Activated naive CD8-positive, alpha-beta T cell treated with anti-CD3 and anti-CD28 coated beads, Interleukin-2, amount 50 U/mL, for 24 hours (primary cell): ENCODE measurements at regions not wholly inside any gene's neighbourhood (a gene's known extent, or its start where the extent isn't known, plus 50 kb on each side); places are given as distances from the start of the nearest gene placed in this dataset.

Source experiments
- ATAC-seq: fragments of 150-1000 bp; cut with Tn5 transposase; one replicate; pipeline ENCODE4 v1.10.0; 2021
- DNase-seq: peaks from one replicate; pipeline ENCODE4 v3.0.0; 2021
- H3K27ac Mint-ChIP-seq: one replicate; pipeline ENCODE4 v1.8.0; 2021; ENCODE audit warnings: mild to moderate bottlenecking, mixed read lengths
- H3K27me3 Mint-ChIP-seq: one replicate; pipeline ENCODE4 v1.8.0; 2021; ENCODE audit warnings: mixed read lengths
- H3K36me3 Mint-ChIP-seq: one replicate; pipeline ENCODE4 v1.8.0; 2021; ENCODE audit warnings: low read depth, mixed read lengths
- H3K4me1 Mint-ChIP-seq: one replicate; pipeline ENCODE4 v1.8.0; 2021; ENCODE audit warnings: mixed read lengths
- H3K4me3 Mint-ChIP-seq: one replicate; pipeline ENCODE4 v1.8.0; 2021; ENCODE audit warnings: mild to moderate bottlenecking, moderate library complexity, mixed read lengths
- H3K9me3 Mint-ChIP-seq: one replicate; pipeline ENCODE4 v1.8.0; 2021; ENCODE audit warnings: mixed read lengths

GRCh38 chr6:159464816-159465215, 228.2 kb downstream of the SOD2 start:
- DNase-seq = no peak
- H3K4me3 Mint-ChIP-seq = no peak overlapping the region
- H3K9me3 Mint-ChIP-seq = no peaks in the 10 kb centered on the region
- no peaks in the 10 kb centered on the region for H3K36me3 Mint-ChIP-seq
- H3K27ac Mint-ChIP-seq = no peak overlapping the region
- peaks cover 2% of the 10 kb centered on the region for H3K4me1 Mint-ChIP-seq
- H3K27me3 Mint-ChIP-seq = peaks cover 16% of the 10 kb centered on the region
- ATAC-seq = no peak

GRCh38 chr6:159463119-159463829, 229.8 kb downstream of the SOD2 start:
- ATAC-seq (no peak), DNase-seq (no peak)
- Mint-ChIP-seq H3K27ac (no peak overlapping the region), H3K4me1 (peaks cover 2% of the 10 kb centered on the region), H3K36me3 (no peaks in the 10 kb centered on the region), H3K9me3 (no peaks in the 10 kb centered on the region), H3K4me3 (no peak overlapping the region), H3K27me3 (peaks cover 12% of the 10 kb centered on the region)

DNA sequence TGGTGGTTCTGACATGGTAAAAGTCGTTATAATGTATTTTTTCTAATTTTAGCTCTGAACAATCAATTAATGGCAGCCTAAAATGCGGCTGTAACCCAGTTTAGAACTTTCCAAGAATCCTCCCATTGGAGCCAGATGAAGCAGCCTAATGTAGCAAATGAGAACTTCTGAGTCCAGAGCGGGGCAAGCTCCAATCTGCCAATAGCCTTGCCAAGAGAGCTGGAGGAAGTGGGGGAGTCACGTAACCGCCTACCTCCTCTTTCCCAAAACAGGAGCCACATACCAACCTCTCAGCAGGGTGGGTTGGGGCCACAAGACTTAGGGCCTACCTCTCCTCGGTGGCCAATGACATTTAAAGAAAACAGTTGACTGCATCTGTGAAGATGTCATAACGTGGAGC, 230.6 kb downstream of the SOD2 start:
- ATAC-seq (no peak), DNase-seq (no peak)
- no peaks in the 10 kb centered on the region for H3K36me3 Mint-ChIP-seq
- H3K27me3 Mint-ChIP-seq = peaks cover 12% of the 10 kb centered on the region
- peaks cover 2% of the 10 kb centered on the region for H3K4me1 Mint-ChIP-seq
- no peak overlapping the region for H3K4me3 Mint-ChIP-seq
- H3K27ac Mint-ChIP-seq = no peak overlapping the region
- H3K9me3 Mint-ChIP-seq = no peaks in the 10 kb centered on the region

GRCh38 chr6:159461998-159462397, 231.0 kb downstream of the SOD2 start:
- Mint-ChIP-seq H3K27ac (no peak overlapping the region), H3K36me3 (no peaks in the 10 kb centered on the region), H3K27me3 (peaks cover 9% of the 10 kb centered on the region), H3K4me3 (no peak overlapping the region), H3K9me3 (no peaks in the 10 kb centered on the region), H3K4me1 (no peaks in the 10 kb centered on the region)
- ATAC-seq (no peak), DNase-seq (no peak)

- H3K4me1 Mint-ChIP-seq = no peaks in the 10 kb centered on the region
- peaks cover 5% of the 10 kb centered on the region for H3K27me3 Mint-ChIP-seq
- no peaks in the 10 kb centered on the region for H3K36me3 Mint-ChIP-seq
- H3K27ac Mint-ChIP-seq = no peak overlapping the region
- no peaks in the 10 kb centered on the region for H3K9me3 Mint-ChIP-seq
- ATAC-seq (no peak), DNase-seq (no peak)
- no peak overlapping the region for H3K4me3 Mint-ChIP-seq
Observed at GRCh38 chr6:159461266-159461665, 231.8 kb downstream of the SOD2 start.

DNA sequence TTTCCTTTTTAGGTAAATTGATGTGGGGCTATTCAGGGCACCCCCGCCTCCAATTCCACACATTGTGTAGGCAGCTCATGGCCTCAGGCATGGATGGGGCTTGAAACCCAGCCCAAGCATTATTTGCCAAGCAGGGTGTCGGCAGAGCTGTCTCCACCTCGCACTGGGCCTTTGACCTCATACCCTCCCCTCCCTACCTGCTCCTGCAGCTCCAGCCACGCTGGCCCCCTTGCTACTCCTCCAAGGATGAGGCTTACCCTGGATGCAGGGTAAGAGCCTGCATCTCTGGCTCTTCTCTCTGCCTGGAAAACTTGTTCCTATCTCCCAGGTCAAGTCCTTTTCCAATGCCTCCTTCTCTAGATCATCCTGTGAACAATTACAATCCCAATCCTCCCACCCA, 232.6 kb downstream of the SOD2 start:
- H3K4me3 Mint-ChIP-seq = no peak overlapping the region
- no peak overlapping the region for H3K27ac Mint-ChIP-seq
- no peaks in the 10 kb centered on the region for H3K9me3 Mint-ChIP-seq
- H3K36me3 Mint-ChIP-seq = no peaks in the 10 kb centered on the region
- ATAC-seq (no peak), DNase-seq (no peak)
- peaks cover 4% of the 10 kb centered on the region for H3K27me3 Mint-ChIP-seq
- H3K4me1 Mint-ChIP-seq = no peaks in the 10 kb centered on the region

- Mint-ChIP-seq H3K4me1 (no peaks in the 10 kb centered on the region), H3K27me3 (peaks cover 2% of the 10 kb centered on the region), H3K9me3 (no peaks in the 10 kb centered on the region), H3K36me3 (no peaks in the 10 kb centered on the region), H3K27ac (no peak overlapping the region), H3K4me3 (no peak overlapping the region)
- ATAC-seq (no peak), DNase-seq (no peak)
Observed at GRCh38 chr6:159456349-159456748, 236.7 kb downstream of the SOD2 start.

GRCh38 chr6:159455700-159456274, 237.3 kb downstream of the SOD2 start:
- Mint-ChIP-seq H3K27ac (no peak overlapping the region), H3K4me3 (no peak overlapping the region), H3K4me1 (no peaks in the 10 kb centered on the region), H3K27me3 (peaks cover 2% of the 10 kb centered on the region), H3K36me3 (no peaks in the 10 kb centered on the region), H3K9me3 (no peaks in the 10 kb centered on the region)
- ATAC-seq (no peak), DNase-seq (no peak)

- no peaks in the 10 kb centered on the region for H3K9me3 Mint-ChIP-seq
- DNase-seq (no peak), ATAC-seq (no peak)
- no peak overlapping the region for H3K27ac Mint-ChIP-seq
- H3K36me3 Mint-ChIP-seq = no peaks in the 10 kb centered on the region
- H3K27me3 Mint-ChIP-seq = peaks cover 8% of the 10 kb centered on the region
- no peak overlapping the region for H3K4me3 Mint-ChIP-seq
- no peaks in the 10 kb centered on the region for H3K4me1 Mint-ChIP-seq
Observed at GRCh38 chr6:159450815-159451465, 242.1 kb downstream of the SOD2 start.

- Mint-ChIP-seq H3K27me3 (peaks cover 15% of the 10 kb centered on the region), H3K4me3 (no peak overlapping the region), H3K9me3 (no peaks in the 10 kb centered on the region), H3K27ac (no peak overlapping the region), H3K4me1 (no peaks in the 10 kb centered on the region), H3K36me3 (no peaks in the 10 kb centered on the region)
- ATAC-seq (no peak), DNase-seq (no peak)
Observed at GRCh38 chr6:159446340-159446739, 246.7 kb downstream of the SOD2 start.

DNA sequence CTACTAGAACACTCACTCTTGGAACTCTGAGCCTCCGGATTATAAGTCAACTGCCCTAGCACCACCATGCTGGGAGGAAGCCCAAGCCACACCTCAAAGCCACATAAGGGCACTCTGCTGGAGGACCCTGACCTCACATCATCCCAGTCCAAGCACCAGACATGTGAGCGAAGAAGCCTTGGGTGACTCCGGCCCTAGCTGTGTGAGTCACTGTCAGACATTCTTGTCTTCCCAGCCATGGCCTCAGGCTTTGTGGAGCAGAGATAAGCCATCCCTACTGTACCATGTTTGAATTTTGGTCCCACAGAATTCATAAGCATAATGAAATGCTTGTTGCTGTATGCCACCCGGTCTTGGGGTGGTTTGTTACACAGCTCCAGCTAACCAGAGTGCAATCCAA, 247.7 kb downstream of the SOD2 start:
- no peaks in the 10 kb centered on the region for H3K36me3 Mint-ChIP-seq
- ATAC-seq (no peak), DNase-seq (no peak)
- H3K9me3 Mint-ChIP-seq = no peaks in the 10 kb centered on the region
- no peak overlapping the region for H3K4me3 Mint-ChIP-seq
- H3K27me3 Mint-ChIP-seq = peaks cover 14% of the 10 kb centered on the region
- no peak overlapping the region for H3K27ac Mint-ChIP-seq
- H3K4me1 Mint-ChIP-seq = no peaks in the 10 kb centered on the region

- Mint-ChIP-seq H3K36me3 (no peaks in the 10 kb centered on the region), H3K27ac (no peak overlapping the region), H3K4me3 (no peak overlapping the region), H3K27me3 (peaks cover 14% of the 10 kb centered on the region), H3K4me1 (no peaks in the 10 kb centered on the region), H3K9me3 (no peaks in the 10 kb centered on the region)
- ATAC-seq (no peak), DNase-seq (no peak)
Observed at GRCh38 chr6:159444056-159444760, 248.8 kb downstream of the SOD2 start.

DNA sequence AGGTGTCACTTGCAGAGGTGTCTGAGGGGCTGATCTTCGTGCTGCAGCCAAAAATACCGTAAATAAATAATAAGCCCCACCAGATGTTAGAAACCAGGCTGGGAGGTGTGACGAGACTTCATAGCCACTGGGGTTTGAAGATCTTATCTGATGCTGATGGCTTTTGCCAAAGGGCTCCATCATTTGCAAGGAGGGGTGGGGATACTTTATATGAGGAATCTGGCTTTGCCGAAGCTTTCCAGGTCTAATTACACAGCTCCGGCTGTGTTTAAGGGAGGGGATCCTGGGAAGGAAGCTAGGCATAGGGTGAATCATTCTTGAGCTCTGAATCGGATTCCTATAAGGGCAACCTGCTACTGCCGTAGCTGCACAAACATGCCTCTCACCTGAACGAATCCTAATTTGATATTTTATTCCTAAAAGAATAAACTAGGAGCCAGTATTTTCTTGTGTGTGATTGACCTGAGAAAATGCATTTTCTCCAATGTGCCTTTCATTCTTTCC, 249.6 kb downstream of the SOD2 start:
- no peak overlapping the region for H3K4me3 Mint-ChIP-seq
- peaks cover 14% of the 10 kb centered on the region for H3K27me3 Mint-ChIP-seq
- ATAC-seq = no peak
- H3K9me3 Mint-ChIP-seq = no peaks in the 10 kb centered on the region
- no peak for DNase-seq
- no peaks in the 10 kb centered on the region for H3K36me3 Mint-ChIP-seq
- H3K27ac Mint-ChIP-seq = no peak overlapping the region
- no peaks in the 10 kb centered on the region for H3K4me1 Mint-ChIP-seq

GRCh38 chr6:159441704-159441981, 251.4 kb downstream of the SOD2 start:
- Mint-ChIP-seq H3K4me1 (no peaks in the 10 kb centered on the region), H3K36me3 (no peaks in the 10 kb centered on the region), H3K27me3 (peaks cover 13% of the 10 kb centered on the region), H3K4me3 (no peak overlapping the region), H3K9me3 (no peaks in the 10 kb centered on the region), H3K27ac (no peak overlapping the region)
- ATAC-seq (no peak), DNase-seq (no peak)
